ENCODE measurements at regions not wholly inside any gene's neighbourhood (a gene's known extent, or its start where the extent isn't known, plus 50 kb on each side); places are given as distances from the start of the nearest gene placed in this dataset.

DNA sequence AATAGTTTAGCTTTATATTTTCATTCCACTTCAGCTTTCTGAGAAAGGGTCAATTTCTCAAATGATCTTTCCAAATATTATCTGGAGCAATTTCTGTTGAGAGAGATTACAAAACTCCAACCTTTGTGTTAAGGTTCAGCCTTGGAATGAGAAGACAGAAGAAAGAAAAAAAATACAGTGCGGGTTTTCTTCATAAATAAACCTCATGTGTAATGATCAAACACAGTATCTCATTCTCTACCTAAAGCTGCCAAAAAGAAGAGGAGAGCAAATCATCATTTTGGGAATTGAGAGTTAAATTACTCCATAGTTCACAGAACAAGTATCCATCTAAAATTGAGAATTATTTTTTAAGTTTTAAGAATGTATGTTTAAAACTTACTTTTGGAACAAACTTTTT lies 420.5 kb downstream of the KLF5 start:
- no peak for DNase-seq (ENCODE audit: extremely low spot score, unreplicated experiment)
- Mint-ChIP-seq H3K4me3 (no peak overlapping the region), H3K27ac (no peak overlapping the region), H3K4me1 (ENCODE audit: unreplicated experiment) (no peaks in the 10 kb centered on the region), H3K27me3 (no peaks in the 10 kb centered on the region), H3K36me3 (no peaks in the 10 kb centered on the region), H3K9me3 (no peaks in the 10 kb centered on the region)
- TF ChIP-seq CTCF (conservative IDR thresholded peaks at IDR 0.05): no peak

DNA sequence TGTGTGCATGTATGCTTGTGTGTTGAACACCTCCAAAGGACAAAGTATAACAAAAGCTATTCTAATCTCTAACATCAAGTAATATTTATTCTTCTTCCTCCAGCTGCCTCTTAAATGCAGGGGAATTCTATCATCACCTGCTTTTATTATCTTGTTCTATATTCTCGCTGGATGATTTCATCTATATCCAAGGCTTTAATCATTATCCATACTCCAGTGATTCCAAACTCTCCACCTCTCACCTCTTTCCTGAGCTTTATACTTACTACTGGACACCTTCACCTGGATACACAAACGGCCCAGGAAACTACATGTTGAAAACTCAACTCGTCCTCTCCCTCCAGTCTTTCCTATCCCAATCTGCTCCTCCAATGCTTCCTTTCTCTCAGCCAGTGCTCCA lies 418.6 kb downstream of the KLF5 start:
- Mint-ChIP-seq H3K9me3 (no peaks in the 10 kb centered on the region), H3K4me1 (ENCODE audit: unreplicated experiment) (no peaks in the 10 kb centered on the region), H3K4me3 (no peak overlapping the region), H3K27ac (no peak overlapping the region), H3K36me3 (no peaks in the 10 kb centered on the region), H3K27me3 (no peaks in the 10 kb centered on the region)
- DNase-seq (ENCODE audit: extremely low spot score, unreplicated experiment): no peak
- TF ChIP-seq CTCF (conservative IDR thresholded peaks at IDR 0.05): no peak

DNA sequence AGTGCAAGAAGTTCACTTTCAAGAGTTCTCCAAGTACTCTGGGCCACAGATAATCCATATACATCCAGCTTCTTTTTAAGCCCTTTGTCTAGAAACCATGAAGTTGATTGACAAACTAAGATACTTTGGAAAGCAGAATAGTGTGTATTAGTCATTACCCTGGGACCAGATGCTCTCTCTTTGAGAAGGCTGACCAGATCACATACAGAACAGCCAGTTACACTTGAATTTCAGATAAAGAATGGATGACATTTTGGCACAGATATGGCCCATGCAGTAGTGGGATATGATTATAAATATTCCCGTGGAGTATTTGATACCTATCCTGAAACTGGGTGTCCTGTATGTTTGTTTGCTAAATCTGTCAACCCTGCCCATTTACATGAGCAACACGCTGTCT lies 414.2 kb downstream of the KLF5 start:
- no peak overlapping the region for H3K27ac Mint-ChIP-seq
- H3K9me3 Mint-ChIP-seq: no peaks in the 10 kb centered on the region
- H3K36me3 Mint-ChIP-seq: peaks cover 8% of the 10 kb centered on the region
- no peak for DNase-seq (ENCODE audit: extremely low spot score, unreplicated experiment)
- no peak for TF ChIP-seq CTCF (conservative IDR thresholded peaks at IDR 0.05)
- no peak overlapping the region for H3K4me3 Mint-ChIP-seq
- no peaks in the 10 kb centered on the region for H3K4me1 Mint-ChIP-seq (ENCODE audit: unreplicated experiment)
- no peaks in the 10 kb centered on the region for H3K27me3 Mint-ChIP-seq

GRCh38 chr13:73467125-73467524 lies 408.3 kb downstream of the KLF5 start:
- no peak for TF ChIP-seq CTCF (conservative IDR thresholded peaks at IDR 0.05)
- no peaks in the 10 kb centered on the region for H3K9me3 Mint-ChIP-seq
- DNase-seq (ENCODE audit: extremely low spot score, unreplicated experiment): no peak
- H3K27ac Mint-ChIP-seq: peak overlapping the region; percentile 99
- H3K36me3 Mint-ChIP-seq: peaks cover 8% of the 10 kb centered on the region
- no peaks in the 10 kb centered on the region for H3K27me3 Mint-ChIP-seq
- H3K4me1 Mint-ChIP-seq (ENCODE audit: unreplicated experiment): peaks cover 14% of the 10 kb centered on the region
- no peak overlapping the region for H3K4me3 Mint-ChIP-seq

- Mint-ChIP-seq H3K27me3 (no peaks in the 10 kb centered on the region), H3K36me3 (peaks cover 8% of the 10 kb centered on the region), H3K4me3 (no peak overlapping the region), H3K9me3 (peaks cover 1% of the 10 kb centered on the region), H3K27ac (peak overlapping the region; percentile 99), H3K4me1 (ENCODE audit: unreplicated experiment) (peaks cover 14% of the 10 kb centered on the region)
- TF ChIP-seq CTCF (conservative IDR thresholded peaks at IDR 0.05): no peak
- DNase-seq (ENCODE audit: extremely low spot score, unreplicated experiment): no peak
These were observed 407.8 kb downstream of the KLF5 start for GRCh38 chr13:73466561-73466960.

GRCh38 chr13:73465617-73465971 lies 406.8 kb downstream of the KLF5 start:
- no peak for DNase-seq (ENCODE audit: extremely low spot score, unreplicated experiment)
- peaks cover 14% of the 10 kb centered on the region for H3K4me1 Mint-ChIP-seq (ENCODE audit: unreplicated experiment)
- peak overlapping the region; percentile 27 for H3K4me3 Mint-ChIP-seq
- peaks cover 4% of the 10 kb centered on the region for H3K9me3 Mint-ChIP-seq
- H3K27me3 Mint-ChIP-seq: no peaks in the 10 kb centered on the region
- peaks cover 8% of the 10 kb centered on the region for H3K36me3 Mint-ChIP-seq
- TF ChIP-seq CTCF (conservative IDR thresholded peaks at IDR 0.05): no peak
- H3K27ac Mint-ChIP-seq: peak overlapping the region; percentile 99

All from type B pancreatic cell (in vitro differentiated cells).